ENCODE measurements at regions not wholly inside any gene's neighbourhood (a gene's known extent, or its start where the extent isn't known, plus 50 kb on each side); places are given as distances from the start of the nearest gene placed in this dataset.

DNA sequence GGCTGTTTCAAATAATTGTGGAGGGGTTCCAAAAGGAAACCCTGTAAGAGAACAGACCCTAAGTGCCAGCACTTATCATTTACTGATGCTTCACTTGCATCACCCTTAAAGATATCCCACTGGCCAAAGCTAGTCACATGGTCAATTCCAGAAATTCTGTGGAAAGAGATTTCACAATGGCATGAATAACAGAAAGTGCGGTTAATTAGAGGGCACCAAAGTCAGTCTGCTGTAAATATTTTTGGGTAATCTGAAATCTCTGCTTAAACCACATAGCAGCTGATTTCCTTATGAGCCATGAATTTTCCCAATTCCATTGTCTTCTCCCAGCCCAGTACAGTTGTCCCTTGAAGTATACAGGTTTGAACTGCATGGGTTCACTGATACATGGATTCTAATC is 346.1 kb downstream of the SI start:
- H4K20me1 ChIP-seq (ENCODE audit: insufficient read depth) = no peaks in the 10 kb centered on the region
- 73% methylated on average over 1 of the region's 1 CpG for WGBS (ENCODE audit: low lambda C conversion rate)
- H3K4me1 ChIP-seq (ENCODE audit: control insufficient read depth in 1 of 2, insufficient read depth in 2 of 2, low read depth in 1 of 2, low read length in 1 of 2) = no peaks in the 10 kb centered on the region; a peak in 1 of 4 replicates
- no peaks in the 10 kb centered on the region for H3K9me3 ChIP-seq
- TF ChIP-seq TEAD4 (IDR thresholded peaks at IDR 0.05; ENCODE audit: borderline replicate concordance, insufficient read depth) = no peak
- no peaks in the 10 kb centered on the region for H3K9me2 ChIP-seq
- no peak overlapping the region for H3K4me3 ChIP-seq (ENCODE audit: low read depth in 2 of 2, low read length in 1 of 2)
- H3K27ac ChIP-seq (ENCODE audit: low read depth in 2 of 2, low read length in 1 of 2) = no peak overlapping the region
- H3K79me2 ChIP-seq (ENCODE audit: insufficient read depth) = no peaks in the 10 kb centered on the region
- no peak overlapping the region for H3K9ac ChIP-seq
- no peak overlapping the region for H2AFZ ChIP-seq (ENCODE audit: low read depth)
- ChIA-PET POLR2A (no interaction called here), CTCF (no interaction called here)
- no peak for DNase-seq
- no peaks in the 10 kb centered on the region for H3K27me3 ChIP-seq (ENCODE audit: insufficient read depth)
- no peaks in the 10 kb centered on the region for H3F3A ChIP-seq (replicated peaks; ENCODE audit: insufficient read depth)
- H3K4me2 ChIP-seq = no peak overlapping the region
- no peaks in the 10 kb centered on the region for H3K36me3 ChIP-seq (replicated peaks in 1 of 2; ENCODE audit: control insufficient read depth in 1 of 2, insufficient read depth in 2 of 2, low read length in 1 of 2)

DNA sequence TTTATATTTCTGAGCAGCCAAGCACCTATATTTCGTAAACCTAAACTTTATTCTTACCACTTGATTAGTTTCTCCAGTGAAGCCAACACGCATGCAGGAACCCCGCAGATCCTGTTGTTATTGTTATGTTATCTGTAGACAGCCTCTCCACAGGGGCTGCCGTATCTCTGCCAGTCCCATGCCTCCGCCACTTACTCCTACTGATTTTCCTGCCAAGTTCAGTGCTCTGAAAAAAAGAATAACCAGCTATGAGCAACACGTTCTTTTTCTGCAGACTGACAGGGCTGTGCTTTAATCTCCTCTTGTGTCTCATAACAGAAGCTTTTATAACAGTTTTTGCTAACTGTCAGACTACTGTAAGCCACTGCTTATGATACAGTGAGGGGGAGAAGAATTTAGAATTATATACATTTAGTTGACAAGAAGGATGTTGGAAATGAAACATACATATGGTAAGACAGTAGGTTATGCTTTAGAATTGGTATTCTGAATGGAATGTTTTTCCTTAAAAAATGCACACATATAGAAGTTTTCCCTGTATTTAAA is 347.4 kb downstream of the SI start:
- Histone ChIP-seq H3K27ac (ENCODE audit: low read depth in 2 of 2, low read length in 1 of 2) (no peak overlapping the region), H3K27me3 (ENCODE audit: insufficient read depth) (no peaks in the 10 kb centered on the region), H3K9me3 (no peaks in the 10 kb centered on the region), H3F3A (replicated peaks; ENCODE audit: insufficient read depth) (no peaks in the 10 kb centered on the region), H3K9me2 (no peaks in the 10 kb centered on the region), H3K4me1 (ENCODE audit: control insufficient read depth in 1 of 2, insufficient read depth in 2 of 2, low read depth in 1 of 2, low read length in 1 of 2) (no peaks in the 10 kb centered on the region; a peak in 1 of 4 replicates), H3K4me3 (ENCODE audit: low read depth in 2 of 2, low read length in 1 of 2) (no peak overlapping the region), H4K20me1 (ENCODE audit: insufficient read depth) (no peaks in the 10 kb centered on the region), H3K79me2 (ENCODE audit: insufficient read depth) (no peaks in the 10 kb centered on the region), H3K36me3 (replicated peaks in 1 of 2; ENCODE audit: control insufficient read depth in 1 of 2, insufficient read depth in 2 of 2, low read length in 1 of 2) (no peaks in the 10 kb centered on the region), H3K4me2 (no peak overlapping the region), H2AFZ (ENCODE audit: low read depth) (no peak overlapping the region), H3K9ac (no peak overlapping the region)
- POLR2A ChIA-PET = no interaction called here
- WGBS (ENCODE audit: low lambda C conversion rate) = 31% methylated on average over 6 of the region's 6 CpGs
- CTCF ChIA-PET = no interaction called here
- TF ChIP-seq RAD21 (IDR thresholded peaks at IDR 0.05; ENCODE audit: low read length) = no peak
- no peak for TF ChIP-seq RFX5 (IDR thresholded peaks at IDR 0.05; ENCODE audit: low read length)
- no peak for TF ChIP-seq GATA2 (CRISPR knock-in tag; IDR thresholded peaks at IDR 0.05)
- no peak for TF ChIP-seq RXRA (IDR thresholded peaks at IDR 0.05; ENCODE audit: borderline replicate concordance, low read depth)
- no peak for TF ChIP-seq CHD2 (IDR thresholded peaks at IDR 0.05; ENCODE audit: low read length, partially characterized antibody)
- no peak for TF ChIP-seq NFIC (IDR thresholded peaks at IDR 0.05; ENCODE audit: borderline replicate concordance)
- TF ChIP-seq, protein P1, sequence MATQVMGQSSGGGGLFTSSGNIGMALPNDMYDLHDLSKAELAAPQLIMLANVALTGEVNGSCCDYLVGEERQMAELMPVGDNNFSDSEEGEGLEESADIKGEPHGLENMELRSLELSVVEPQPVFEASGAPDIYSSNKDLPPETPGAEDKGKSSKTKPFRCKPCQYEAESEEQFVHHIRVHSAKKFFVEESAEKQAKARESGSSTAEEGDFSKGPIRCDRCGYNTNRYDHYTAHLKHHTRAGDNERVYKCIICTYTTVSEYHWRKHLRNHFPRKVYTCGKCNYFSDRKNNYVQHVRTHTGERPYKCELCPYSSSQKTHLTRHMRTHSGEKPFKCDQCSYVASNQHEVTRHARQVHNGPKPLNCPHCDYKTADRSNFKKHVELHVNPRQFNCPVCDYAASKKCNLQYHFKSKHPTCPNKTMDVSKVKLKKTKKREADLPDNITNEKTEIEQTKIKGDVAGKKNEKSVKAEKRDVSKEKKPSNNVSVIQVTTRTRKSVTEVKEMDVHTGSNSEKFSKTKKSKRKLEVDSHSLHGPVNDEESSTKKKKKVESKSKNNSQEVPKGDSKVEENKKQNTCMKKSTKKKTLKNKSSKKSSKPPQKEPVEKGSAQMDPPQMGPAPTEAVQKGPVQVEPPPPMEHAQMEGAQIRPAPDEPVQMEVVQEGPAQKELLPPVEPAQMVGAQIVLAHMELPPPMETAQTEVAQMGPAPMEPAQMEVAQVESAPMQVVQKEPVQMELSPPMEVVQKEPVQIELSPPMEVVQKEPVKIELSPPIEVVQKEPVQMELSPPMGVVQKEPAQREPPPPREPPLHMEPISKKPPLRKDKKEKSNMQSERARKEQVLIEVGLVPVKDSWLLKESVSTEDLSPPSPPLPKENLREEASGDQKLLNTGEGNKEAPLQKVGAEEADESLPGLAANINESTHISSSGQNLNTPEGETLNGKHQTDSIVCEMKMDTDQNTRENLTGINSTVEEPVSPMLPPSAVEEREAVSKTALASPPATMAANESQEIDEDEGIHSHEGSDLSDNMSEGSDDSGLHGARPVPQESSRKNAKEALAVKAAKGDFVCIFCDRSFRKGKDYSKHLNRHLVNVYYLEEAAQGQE (IDR thresholded peaks at IDR 0.05; ENCODE audit: low read depth, low read length) = no peak
- TF ChIP-seq FOXM1 (IDR thresholded peaks at IDR 0.05; ENCODE audit: low read depth) = no peak
- TF ChIP-seq SMC3 (IDR thresholded peaks at IDR 0.05; ENCODE audit: low read depth, low read length) = no peak
- no peak for TF ChIP-seq YY1 (IDR thresholded peaks at IDR 0.05; ENCODE audit: low read depth)
- TF ChIP-seq, protein P2, sequence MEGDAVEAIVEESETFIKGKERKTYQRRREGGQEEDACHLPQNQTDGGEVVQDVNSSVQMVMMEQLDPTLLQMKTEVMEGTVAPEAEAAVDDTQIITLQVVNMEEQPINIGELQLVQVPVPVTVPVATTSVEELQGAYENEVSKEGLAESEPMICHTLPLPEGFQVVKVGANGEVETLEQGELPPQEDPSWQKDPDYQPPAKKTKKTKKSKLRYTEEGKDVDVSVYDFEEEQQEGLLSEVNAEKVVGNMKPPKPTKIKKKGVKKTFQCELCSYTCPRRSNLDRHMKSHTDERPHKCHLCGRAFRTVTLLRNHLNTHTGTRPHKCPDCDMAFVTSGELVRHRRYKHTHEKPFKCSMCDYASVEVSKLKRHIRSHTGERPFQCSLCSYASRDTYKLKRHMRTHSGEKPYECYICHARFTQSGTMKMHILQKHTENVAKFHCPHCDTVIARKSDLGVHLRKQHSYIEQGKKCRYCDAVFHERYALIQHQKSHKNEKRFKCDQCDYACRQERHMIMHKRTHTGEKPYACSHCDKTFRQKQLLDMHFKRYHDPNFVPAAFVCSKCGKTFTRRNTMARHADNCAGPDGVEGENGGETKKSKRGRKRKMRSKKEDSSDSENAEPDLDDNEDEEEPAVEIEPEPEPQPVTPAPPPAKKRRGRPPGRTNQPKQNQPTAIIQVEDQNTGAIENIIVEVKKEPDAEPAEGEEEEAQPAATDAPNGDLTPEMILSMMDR (IDR thresholded peaks at IDR 0.05) = no peak
- no peak for TF ChIP-seq RCOR1 (IDR thresholded peaks at IDR 0.05; ENCODE audit: low read length)
- no peak for DNase-seq

Data from SK-N-SH (cell line).